Heart left ventricle (tissue), 13 donors: ENCODE measurements at regions not wholly inside any gene's neighbourhood (a gene's known extent, or its start where the extent isn't known, plus 50 kb on each side); places are given as distances from the start of the nearest gene placed in this dataset.

Source experiments
- POLR2A ChIP-seq, 2 donors: fragments of 450-650 bp; IDR thresholded peaks; one replicate each; pipeline ENCODE4 v1.6.1; 2017; ENCODE audit warnings: antibody characterized with exemption in 2 of 2, mild to moderate bottlenecking in 2 of 2, moderate library complexity in 2 of 2
- TF ChIP-seq, protein P1 (sequence below), 12 donors: fragments of 200-600 bp; sonication (generic) in 4 of 12; IDR thresholded peaks; one replicate each; pipeline versions ENCODE4 v1.5.0 to v1.8.0; 2018 to 2022; ENCODE audit warnings: antibody characterized with exemption in 12 of 12, mild to moderate bottlenecking in 5 of 12
- donor health status: ischemic (EF 13 %, LVEDD 7.1; RV severe dilation, severe dysfunction).
- donor health status: DM: no; HTN: yes; CAD: no.
- donor health status: DM: no; HTN: no; CAD: no.
- donor health status: ischemic (EF 25% LVEDD 6.9; RV normal size, moderate dysfunction).
- donor health status: ischemic (EF 25% LVEDD 5.7; RV mildly dilated, moderate dysfunction).
- donor health status: ischemic (EF 35%, LVEDD 5.7; RV mildly dilated, moderate dysfunction).
- donor health status: nonischemic (EF 11% LVEDD 7.7; RV severe dilation, severe dysfunction).
- donor health status: DM: yes; HTN: yes; CAD: no.
- donor health status: PGD.
- donor health status: ischemic (EF 29% LVEDD 5.4; RV normal size, mild dysfunction).
- donor health status: nonischemic (EF 23%, LVEDD 6.1; RV moderate dilation, normal function).

DNA sequence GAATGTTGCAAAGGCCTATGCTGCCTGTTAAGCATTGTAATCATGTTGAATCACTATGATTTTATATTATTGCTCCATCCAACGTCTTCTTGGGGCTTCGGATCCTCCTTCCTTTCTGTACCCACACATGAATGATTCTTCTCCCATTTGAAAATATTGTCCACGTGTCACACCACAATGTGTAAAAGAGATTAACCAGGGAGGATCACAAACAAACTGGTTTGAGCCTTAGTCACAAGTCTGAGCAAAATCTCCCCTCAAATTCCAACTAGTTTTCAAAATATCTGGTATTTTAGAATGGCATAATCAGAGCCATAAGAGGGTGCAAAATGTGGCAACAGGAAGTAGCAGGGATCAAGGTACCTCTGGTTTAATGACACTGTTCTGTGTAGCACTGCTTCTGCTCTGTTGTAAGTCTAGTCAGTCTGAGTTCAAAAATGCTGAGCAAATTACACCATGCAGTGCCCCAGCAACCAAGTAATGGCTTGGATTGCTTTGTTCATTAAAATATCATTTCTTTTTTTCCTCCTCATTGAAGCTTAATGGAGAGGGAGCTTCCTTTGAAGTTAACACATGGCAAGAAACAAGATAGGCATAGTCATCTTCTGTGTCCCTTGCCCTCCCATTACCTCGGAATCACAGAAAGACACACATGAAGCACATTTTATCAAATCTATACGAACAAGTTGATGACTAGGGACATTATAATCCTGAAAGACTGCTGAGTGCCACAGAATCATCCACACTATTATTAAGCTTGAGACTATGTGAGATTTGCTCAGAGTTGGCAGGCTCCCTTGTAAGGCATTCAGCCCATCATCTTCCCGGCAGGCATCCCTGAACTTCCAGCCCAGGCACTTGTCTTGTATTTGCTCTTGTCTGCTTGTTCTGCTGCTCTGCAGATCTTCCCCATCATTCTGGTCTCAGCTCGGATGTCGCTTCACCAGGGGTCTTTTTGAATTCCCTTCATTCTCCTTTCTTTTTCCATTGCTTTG, 102.0 kb upstream of the PRLR start:
- TF ChIP-seq, protein P1, sequence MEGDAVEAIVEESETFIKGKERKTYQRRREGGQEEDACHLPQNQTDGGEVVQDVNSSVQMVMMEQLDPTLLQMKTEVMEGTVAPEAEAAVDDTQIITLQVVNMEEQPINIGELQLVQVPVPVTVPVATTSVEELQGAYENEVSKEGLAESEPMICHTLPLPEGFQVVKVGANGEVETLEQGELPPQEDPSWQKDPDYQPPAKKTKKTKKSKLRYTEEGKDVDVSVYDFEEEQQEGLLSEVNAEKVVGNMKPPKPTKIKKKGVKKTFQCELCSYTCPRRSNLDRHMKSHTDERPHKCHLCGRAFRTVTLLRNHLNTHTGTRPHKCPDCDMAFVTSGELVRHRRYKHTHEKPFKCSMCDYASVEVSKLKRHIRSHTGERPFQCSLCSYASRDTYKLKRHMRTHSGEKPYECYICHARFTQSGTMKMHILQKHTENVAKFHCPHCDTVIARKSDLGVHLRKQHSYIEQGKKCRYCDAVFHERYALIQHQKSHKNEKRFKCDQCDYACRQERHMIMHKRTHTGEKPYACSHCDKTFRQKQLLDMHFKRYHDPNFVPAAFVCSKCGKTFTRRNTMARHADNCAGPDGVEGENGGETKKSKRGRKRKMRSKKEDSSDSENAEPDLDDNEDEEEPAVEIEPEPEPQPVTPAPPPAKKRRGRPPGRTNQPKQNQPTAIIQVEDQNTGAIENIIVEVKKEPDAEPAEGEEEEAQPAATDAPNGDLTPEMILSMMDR (IDR thresholded peaks at IDR 0.05): no peak
- TF ChIP-seq POLR2A (IDR thresholded peaks at IDR 0.05): no peak
